Fibroblast of the aortic adventitia (primary cell): ENCODE measurements at regions not wholly inside any gene's neighbourhood (a gene's known extent, or its start where the extent isn't known, plus 50 kb on each side); places are given as distances from the start of the nearest gene placed in this dataset.

ENCODE experiments used
- DNase-seq: peaks from one replicate; pipeline ENCODE4 v3.0.0-alpha.2; 2010; ENCODE audit warnings: low read depth
- H3K4me3 ChIP-seq: 2 replicates; pipeline ENCODE4 v1.5.1; 2011; ENCODE audit warnings: low read depth, mild to moderate bottlenecking, control low read depth, low read length, moderate library complexity
- TF ChIP-seq, protein P1 (sequence below): IDR thresholded peaks from 2 replicates; pipeline ENCODE4 v1.5.1; 2011; ENCODE audit warnings: mild to moderate bottlenecking, low read length, control low read depth, inconsistent platforms; ENCODE audit not compliant: insufficient read depth

DNA sequence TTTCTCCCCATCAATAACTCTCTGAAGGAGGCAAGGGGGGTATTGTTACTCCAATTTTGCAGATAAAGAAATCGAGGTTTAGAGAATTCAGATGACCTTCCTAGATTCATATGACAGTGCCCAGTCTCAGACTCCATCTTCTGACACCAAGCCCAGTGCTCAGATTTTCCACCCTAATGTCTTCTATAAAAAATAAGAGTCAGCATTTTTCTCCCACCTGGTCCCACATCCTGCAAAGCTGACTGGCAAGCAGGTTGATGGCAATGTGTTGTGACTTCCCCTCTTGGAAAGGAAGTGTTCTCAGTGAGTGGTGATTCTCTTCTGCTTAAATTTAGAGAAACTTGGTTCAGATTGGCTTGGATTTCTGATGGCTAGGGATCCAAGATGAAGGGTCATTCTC, 129.4 kb downstream of the SOX9 start:
- DNase-seq: no peak
- TF ChIP-seq, protein P1, sequence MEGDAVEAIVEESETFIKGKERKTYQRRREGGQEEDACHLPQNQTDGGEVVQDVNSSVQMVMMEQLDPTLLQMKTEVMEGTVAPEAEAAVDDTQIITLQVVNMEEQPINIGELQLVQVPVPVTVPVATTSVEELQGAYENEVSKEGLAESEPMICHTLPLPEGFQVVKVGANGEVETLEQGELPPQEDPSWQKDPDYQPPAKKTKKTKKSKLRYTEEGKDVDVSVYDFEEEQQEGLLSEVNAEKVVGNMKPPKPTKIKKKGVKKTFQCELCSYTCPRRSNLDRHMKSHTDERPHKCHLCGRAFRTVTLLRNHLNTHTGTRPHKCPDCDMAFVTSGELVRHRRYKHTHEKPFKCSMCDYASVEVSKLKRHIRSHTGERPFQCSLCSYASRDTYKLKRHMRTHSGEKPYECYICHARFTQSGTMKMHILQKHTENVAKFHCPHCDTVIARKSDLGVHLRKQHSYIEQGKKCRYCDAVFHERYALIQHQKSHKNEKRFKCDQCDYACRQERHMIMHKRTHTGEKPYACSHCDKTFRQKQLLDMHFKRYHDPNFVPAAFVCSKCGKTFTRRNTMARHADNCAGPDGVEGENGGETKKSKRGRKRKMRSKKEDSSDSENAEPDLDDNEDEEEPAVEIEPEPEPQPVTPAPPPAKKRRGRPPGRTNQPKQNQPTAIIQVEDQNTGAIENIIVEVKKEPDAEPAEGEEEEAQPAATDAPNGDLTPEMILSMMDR: no peak
- no peak overlapping the region for H3K4me3 ChIP-seq

DNA sequence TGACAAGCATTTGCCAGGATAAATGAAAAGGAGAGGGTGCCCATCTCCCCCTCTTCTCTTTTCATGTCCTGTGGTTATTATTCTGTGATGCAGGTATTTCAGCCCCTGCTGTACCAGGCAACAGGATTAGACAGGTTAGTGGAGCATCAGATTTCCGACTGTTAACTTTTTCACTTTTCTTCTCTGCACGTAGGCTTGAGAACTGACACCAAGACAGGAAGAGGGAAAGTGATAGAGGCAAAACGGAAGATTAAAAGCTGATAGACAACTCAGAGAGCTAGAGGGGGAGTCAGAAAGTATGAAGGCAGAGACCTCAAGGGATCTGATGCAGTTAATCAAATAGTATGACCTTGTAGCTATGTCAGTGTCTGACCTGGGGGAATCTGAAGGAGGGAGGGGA, 132.8 kb downstream of the SOX9 start:
- TF ChIP-seq, protein P1: no peak

DNA sequence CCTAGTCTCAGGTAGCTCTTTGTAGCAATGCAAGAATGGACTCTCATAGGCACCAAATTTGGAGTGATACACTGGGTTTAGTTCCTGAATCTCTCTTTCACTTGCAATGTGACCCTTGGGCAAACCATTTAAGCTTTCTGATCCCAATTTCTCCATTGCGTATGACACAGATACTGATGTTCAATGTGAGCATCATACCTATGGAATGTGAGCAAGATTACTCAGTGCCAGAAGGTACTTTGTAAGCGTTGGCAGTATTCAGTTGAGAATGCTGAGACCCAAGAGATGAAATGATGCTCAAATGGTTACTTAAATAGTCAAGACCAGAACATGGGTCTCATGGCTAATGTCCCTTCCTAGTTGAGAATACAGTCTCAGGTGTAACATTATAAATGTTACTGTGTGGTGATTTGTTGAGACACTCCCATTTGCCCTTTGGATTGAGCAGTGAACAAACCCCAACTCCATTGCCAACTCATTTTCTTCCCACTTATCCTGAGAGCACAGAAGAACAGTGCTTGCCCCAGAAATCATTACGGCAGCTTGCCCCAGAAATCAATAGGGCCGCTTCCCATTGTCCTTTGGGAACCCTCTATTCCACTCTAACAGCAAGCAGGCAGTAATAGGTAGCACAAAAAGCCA, 134.1 kb downstream of the SOX9 start:
- TF ChIP-seq, protein P1: no peak
- DNase-seq: no peak
- no peak overlapping the region for H3K4me3 ChIP-seq

More for the DNA sequence above, 132.8 kb downstream of the SOX9 start:
- no peak for DNase-seq
- no peak overlapping the region for H3K4me3 ChIP-seq

DNA sequence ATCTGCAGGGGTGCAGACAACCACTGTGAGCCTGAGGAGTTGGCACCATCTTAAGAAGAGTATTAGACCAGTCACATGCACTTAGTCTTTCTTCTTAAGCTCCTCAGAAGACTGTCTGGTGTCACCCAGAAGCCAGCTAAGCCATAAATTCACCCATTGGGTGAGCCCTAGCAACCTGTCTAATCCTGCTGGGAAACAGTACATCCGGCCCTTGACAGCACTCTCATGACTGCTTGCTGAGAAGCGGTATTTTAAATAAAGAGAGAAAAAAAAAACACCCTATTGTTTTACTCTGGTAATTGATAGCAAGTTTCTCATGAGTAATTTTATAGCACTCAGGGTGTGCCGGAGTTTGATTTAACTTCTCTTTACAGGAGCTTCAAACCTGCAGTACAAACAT, 134.7 kb downstream of the SOX9 start:
- no peak overlapping the region for H3K4me3 ChIP-seq
- TF ChIP-seq, protein P1: no peak

DNA sequence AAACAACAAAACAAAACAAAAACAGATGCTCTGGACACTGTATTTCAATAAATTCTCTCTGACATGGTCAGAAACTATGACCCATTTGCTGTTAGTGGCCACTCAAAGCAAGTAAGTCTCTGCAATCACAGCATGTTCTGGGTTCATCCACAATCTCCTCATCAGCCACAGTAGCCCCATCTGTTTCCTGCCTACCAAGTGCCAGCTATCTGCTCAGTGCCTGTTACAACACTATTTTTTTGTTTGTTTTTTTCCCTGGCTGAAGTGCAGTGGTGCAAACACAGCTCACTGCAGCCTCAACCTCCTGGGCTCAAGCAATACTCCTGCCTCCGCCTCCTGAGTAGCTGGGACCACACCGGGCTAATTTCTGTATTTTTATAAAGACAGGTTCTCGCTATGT, 137.9 kb downstream of the SOX9 start:
- TF ChIP-seq, protein P1: no peak
- no peak for DNase-seq
- no peak overlapping the region for H3K4me3 ChIP-seq

More for the DNA sequence above, 134.7 kb downstream of the SOX9 start:
- DNase-seq: no peak

DNA sequence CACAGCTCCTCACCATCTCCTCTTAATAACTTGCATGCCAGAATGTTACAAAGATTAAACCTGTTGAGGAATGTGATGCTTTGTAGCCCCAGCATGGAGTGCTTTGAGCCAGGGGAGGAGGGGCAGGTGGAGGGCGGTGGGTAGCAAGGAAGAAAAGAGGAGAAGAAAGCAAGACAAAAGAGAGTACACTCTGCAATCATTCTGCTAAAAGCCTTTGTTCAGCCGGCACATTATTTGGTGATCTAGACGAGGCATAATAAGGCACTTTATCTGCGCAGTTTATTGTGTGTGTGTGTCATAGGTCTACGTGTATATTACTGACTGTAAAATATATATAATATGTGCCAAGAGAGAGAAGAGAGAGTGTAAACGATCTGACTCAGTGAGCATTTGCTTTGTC, 139.1 kb downstream of the SOX9 start:
- no peak for DNase-seq
- H3K4me3 ChIP-seq: no peak overlapping the region
- TF ChIP-seq, protein P1: no peak

DNA sequence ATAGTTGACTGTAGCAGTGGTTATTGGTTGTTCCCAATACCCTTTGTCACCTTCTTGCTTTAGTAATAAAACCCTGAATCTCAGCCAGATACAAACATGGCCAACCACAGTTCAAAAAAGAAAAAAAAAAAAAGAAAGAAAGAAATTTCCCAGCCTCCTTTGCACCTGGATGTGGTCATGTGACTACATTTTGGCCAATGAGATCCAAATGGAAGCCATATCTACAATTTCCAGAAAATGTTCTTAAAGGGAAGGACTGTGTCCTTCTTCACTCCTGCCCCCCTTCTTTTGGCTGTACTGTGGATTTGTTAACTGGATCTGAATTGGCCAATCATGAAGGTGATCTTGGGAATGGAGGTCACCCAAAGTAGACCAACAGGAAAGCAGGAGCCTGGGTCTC, 141.9 kb downstream of the SOX9 start:
- TF ChIP-seq, protein P1: no peak
- no peak overlapping the region for H3K4me3 ChIP-seq
- DNase-seq: no peak
